ENCODE measurements at regions not wholly inside any gene's neighbourhood (a gene's known extent, or its start where the extent isn't known, plus 50 kb on each side); places are given as distances from the start of the nearest gene placed in this dataset.

DNA sequence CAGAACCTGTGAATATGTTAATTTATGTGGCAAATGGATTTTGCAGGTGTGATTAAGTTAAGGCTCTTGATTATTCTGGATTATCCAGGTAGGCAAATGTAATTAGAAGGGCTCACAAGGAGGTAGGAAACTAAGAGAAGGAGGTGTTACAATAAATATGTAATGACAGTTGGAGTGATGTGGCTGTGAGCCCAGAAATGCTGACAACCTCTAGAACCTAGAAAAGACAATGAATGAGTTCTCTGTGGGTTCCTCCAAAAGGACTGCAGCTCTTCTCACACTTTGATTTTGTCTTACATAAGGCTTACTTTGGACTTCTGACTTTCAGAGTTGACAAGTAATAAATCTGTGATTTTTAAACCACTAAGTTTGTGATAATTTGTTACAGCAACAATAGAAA, 406.6 kb upstream of the EPHA7 start:
- Histone ChIP-seq H3K9me3 (ENCODE audit: control insufficient read depth, insufficient read depth, low read depth, low read length) (no peaks in the 10 kb centered on the region; the same call in 1 of the 2 replicates), H3K4me1 (ENCODE audit: control insufficient read depth, insufficient read depth, low read length) (no peaks in the 10 kb centered on the region), H3K27me3 (ENCODE audit: control insufficient read depth, insufficient read depth, low read length) (no peaks in the 10 kb centered on the region), H3K4me3 (ENCODE audit: low read depth in 2 of 2, low read length in 2 of 2) (no peak overlapping the region), H3K36me3 (ENCODE audit: control insufficient read depth, insufficient read depth, low read length) (no peaks in the 10 kb centered on the region), H3K27ac (ENCODE audit: low read length) (no peak overlapping the region)
- no peak for DNase-seq (ENCODE audit: low read depth, low spot score)
- no peak for ATAC-seq
- ChIA-PET CTCF (no interaction called here), POLR2A (no interaction called here)
- BruUV-seq (replicated peaks), result no TSS peak
- in situ Hi-C loops (cut with HindIII; ENCODE audit: low pct_unique_long_range_greater_than_20kb, low sequenced_read_pairs) (no loop called here), intact Hi-C loops (cut with micrococcal nuclease; ENCODE audit: unreplicated experiment) (no loop called here)
- TF ChIP-seq POLR2AphosphoS5 (IDR thresholded peaks at IDR 0.05; ENCODE audit: low read depth, low read length) (no peak), REST (IDR thresholded peaks at IDR 0.05; ENCODE audit: insufficient read depth in 1 of 2, low read depth in 2 of 2, low read length in 1 of 2) (no peak), SIN3A (IDR thresholded peaks at IDR 0.05; ENCODE audit: borderline replicate concordance, insufficient read depth, low read depth, low read length) (no peak), TCF7L2 (IDR thresholded peaks at IDR 0.05; ENCODE audit: low read depth, low read length) (no peak)
- TF ChIP-seq, protein P1, sequence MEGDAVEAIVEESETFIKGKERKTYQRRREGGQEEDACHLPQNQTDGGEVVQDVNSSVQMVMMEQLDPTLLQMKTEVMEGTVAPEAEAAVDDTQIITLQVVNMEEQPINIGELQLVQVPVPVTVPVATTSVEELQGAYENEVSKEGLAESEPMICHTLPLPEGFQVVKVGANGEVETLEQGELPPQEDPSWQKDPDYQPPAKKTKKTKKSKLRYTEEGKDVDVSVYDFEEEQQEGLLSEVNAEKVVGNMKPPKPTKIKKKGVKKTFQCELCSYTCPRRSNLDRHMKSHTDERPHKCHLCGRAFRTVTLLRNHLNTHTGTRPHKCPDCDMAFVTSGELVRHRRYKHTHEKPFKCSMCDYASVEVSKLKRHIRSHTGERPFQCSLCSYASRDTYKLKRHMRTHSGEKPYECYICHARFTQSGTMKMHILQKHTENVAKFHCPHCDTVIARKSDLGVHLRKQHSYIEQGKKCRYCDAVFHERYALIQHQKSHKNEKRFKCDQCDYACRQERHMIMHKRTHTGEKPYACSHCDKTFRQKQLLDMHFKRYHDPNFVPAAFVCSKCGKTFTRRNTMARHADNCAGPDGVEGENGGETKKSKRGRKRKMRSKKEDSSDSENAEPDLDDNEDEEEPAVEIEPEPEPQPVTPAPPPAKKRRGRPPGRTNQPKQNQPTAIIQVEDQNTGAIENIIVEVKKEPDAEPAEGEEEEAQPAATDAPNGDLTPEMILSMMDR (IDR thresholded peaks at IDR 0.05), result no peak

DNA sequence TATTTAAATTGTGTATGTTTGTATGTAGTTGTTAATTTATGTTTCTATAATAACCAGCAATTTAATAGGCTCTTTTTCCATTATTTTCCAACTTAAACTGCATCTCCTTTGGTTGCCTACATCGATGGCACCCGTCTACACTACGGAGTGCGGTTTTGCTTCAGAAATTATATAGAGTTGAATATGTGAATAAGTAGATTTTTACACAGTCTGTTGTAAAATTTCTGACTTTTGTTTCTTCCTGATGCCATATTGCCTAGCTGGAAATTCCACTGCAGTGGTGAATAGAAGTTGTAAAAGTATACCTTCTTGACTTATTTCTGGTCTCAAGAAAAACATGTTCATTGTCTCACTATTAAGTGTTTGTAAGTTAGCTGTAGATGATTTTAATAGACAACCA, 404.1 kb upstream of the EPHA7 start:
- POLR2A ChIA-PET, result no interaction called here
- in situ Hi-C loops (cut with HindIII; ENCODE audit: low pct_unique_long_range_greater_than_20kb, low sequenced_read_pairs) (no loop called here), intact Hi-C loops (cut with micrococcal nuclease; ENCODE audit: unreplicated experiment) (no loop called here)
- BruUV-seq (replicated peaks), result no TSS peak
- Histone ChIP-seq H3K27ac (ENCODE audit: low read length) (no peak overlapping the region), H3K27me3 (ENCODE audit: control insufficient read depth, insufficient read depth, low read length) (no peaks in the 10 kb centered on the region), H3K36me3 (ENCODE audit: control insufficient read depth, insufficient read depth, low read length) (no peaks in the 10 kb centered on the region), H3K4me3 (ENCODE audit: low read depth in 2 of 2, low read length in 2 of 2) (no peak overlapping the region), H3K9me3 (ENCODE audit: control insufficient read depth, insufficient read depth, low read depth, low read length) (no peaks in the 10 kb centered on the region; the same call in 1 of the 2 replicates), H3K4me1 (ENCODE audit: control insufficient read depth, insufficient read depth, low read length) (peaks cover 2% of the 10 kb centered on the region)
- DNase-seq (ENCODE audit: low read depth, low spot score) (no peak), ATAC-seq (no peak)
- CTCF ChIA-PET, result no interaction called here
- no peak for TF ChIP-seq REST (IDR thresholded peaks at IDR 0.05; ENCODE audit: insufficient read depth in 1 of 2, low read depth in 2 of 2, low read length in 1 of 2)
